ENCODE measurements at regions not wholly inside any gene's neighbourhood (a gene's known extent, or its start where the extent isn't known, plus 50 kb on each side); places are given as distances from the start of the nearest gene placed in this dataset.

- no peaks in the 10 kb centered on the region for H3K4me1 Mint-ChIP-seq
- intact Hi-C loops (cut with micrococcal nuclease), result no loop called here
- no peaks in the 10 kb centered on the region for H3K27me3 ChIP-seq (ENCODE audit: control insufficient read depth in 2 of 2, insufficient read depth in 2 of 2, low read length in 2 of 2)
- no peak for DNase-seq
- 92% methylated on average over 2 of the region's 3 CpGs for WGBS (ENCODE audit: insufficient coverage)
- no peaks in the 10 kb centered on the region for H3K4me1 ChIP-seq (ENCODE audit: control insufficient read depth in 1 of 2, insufficient read depth in 2 of 2, low read length in 2 of 2)
- no peaks in the 10 kb centered on the region for H3K9me3 ChIP-seq (replicated peaks in 1 of 2; ENCODE audit: control insufficient read depth in 1 of 2, insufficient read depth in 1 of 2, low read length in 2 of 2)
- H4K20me1 ChIP-seq (ENCODE audit: insufficient read depth, low read length), result no peaks in the 10 kb centered on the region
- no peak overlapping the region for H3K9ac ChIP-seq (ENCODE audit: insufficient read depth, low read length, poor library complexity, severe bottlenecking)
- no peak overlapping the region for H3K27ac Mint-ChIP-seq
- no peak overlapping the region for H3K27ac ChIP-seq (ENCODE audit: low read depth in 1 of 2, low read length in 2 of 2)
- no peaks in the 10 kb centered on the region for H3K36me3 ChIP-seq (replicated peaks in 1 of 2; ENCODE audit: control insufficient read depth in 1 of 2, insufficient read depth in 2 of 2, low read length in 2 of 2)
- no peak overlapping the region for H3K4me2 ChIP-seq (replicated peaks; ENCODE audit: extremely low read depth, low read length, poor library complexity, severe bottlenecking)
- H3K4me3 Mint-ChIP-seq, result no peak overlapping the region
- no peaks in the 10 kb centered on the region for H3K79me2 ChIP-seq (ENCODE audit: insufficient read depth, low read length)
- H3K4me3 ChIP-seq (replicated peaks in 1 of 3; ENCODE audit: low read depth in 2 of 3, low read length in 3 of 3), result no peak overlapping the region
- no peaks in the 10 kb centered on the region for H3K36me3 Mint-ChIP-seq
- TF ChIP-seq, protein P1, sequence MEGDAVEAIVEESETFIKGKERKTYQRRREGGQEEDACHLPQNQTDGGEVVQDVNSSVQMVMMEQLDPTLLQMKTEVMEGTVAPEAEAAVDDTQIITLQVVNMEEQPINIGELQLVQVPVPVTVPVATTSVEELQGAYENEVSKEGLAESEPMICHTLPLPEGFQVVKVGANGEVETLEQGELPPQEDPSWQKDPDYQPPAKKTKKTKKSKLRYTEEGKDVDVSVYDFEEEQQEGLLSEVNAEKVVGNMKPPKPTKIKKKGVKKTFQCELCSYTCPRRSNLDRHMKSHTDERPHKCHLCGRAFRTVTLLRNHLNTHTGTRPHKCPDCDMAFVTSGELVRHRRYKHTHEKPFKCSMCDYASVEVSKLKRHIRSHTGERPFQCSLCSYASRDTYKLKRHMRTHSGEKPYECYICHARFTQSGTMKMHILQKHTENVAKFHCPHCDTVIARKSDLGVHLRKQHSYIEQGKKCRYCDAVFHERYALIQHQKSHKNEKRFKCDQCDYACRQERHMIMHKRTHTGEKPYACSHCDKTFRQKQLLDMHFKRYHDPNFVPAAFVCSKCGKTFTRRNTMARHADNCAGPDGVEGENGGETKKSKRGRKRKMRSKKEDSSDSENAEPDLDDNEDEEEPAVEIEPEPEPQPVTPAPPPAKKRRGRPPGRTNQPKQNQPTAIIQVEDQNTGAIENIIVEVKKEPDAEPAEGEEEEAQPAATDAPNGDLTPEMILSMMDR (IDR thresholded peaks at IDR 0.05), result no peak
- H3K9me3 Mint-ChIP-seq, result peaks cover 0 to 3% (median 2%) of the 10 kb centered on the region in 7 donors
- H3K27me3 Mint-ChIP-seq (ENCODE audit: low read depth in 3 of 3), result peaks cover 0 to 3% (median 0%) of the 10 kb centered on the region in 3 donors
- H2AFZ ChIP-seq (ENCODE audit: insufficient read depth, low read depth, low read length, poor library complexity, severe bottlenecking), result no peak overlapping the region
Measured at GRCh38 chrX:36721990-36722389, 286.2 kb upstream of the FAM47C start.

- no CpG with 5 or more reads among the region's 2 CpGs for WGBS (ENCODE audit: insufficient coverage)
- DNase-seq, result no peak
- intact Hi-C loops (cut with micrococcal nuclease), result no loop called here
Measured at GRCh38 chrX:36753602-36754001, 254.6 kb upstream of the FAM47C start.

More at GRCh38 chrX:36753602-36754001, 254.6 kb upstream of the FAM47C start:
- no peaks in the 10 kb centered on the region for H3K79me2 ChIP-seq (ENCODE audit: insufficient read depth, low read length)
- no peaks in the 10 kb centered on the region for H3K36me3 ChIP-seq (replicated peaks in 1 of 2; ENCODE audit: control insufficient read depth in 1 of 2, insufficient read depth in 2 of 2, low read length in 2 of 2)
- H2AFZ ChIP-seq (ENCODE audit: insufficient read depth, low read depth, low read length, poor library complexity, severe bottlenecking), result no peak overlapping the region
- no peak overlapping the region for H3K27ac Mint-ChIP-seq
- no peaks in the 10 kb centered on the region for H3K27me3 Mint-ChIP-seq (ENCODE audit: low read depth in 3 of 3)
- no peaks in the 10 kb centered on the region for H4K20me1 ChIP-seq (ENCODE audit: insufficient read depth, low read length)
- TF ChIP-seq, protein P1 (IDR thresholded peaks at IDR 0.05), result no peak
- H3K36me3 Mint-ChIP-seq, result no peaks in the 10 kb centered on the region
- H3K4me2 ChIP-seq (replicated peaks; ENCODE audit: extremely low read depth, low read length, poor library complexity, severe bottlenecking), result no peak overlapping the region
- no peak overlapping the region for H3K27ac ChIP-seq (ENCODE audit: low read depth in 1 of 2, low read length in 2 of 2)
- no peaks in the 10 kb centered on the region for H3K27me3 ChIP-seq (ENCODE audit: control insufficient read depth in 2 of 2, insufficient read depth in 2 of 2, low read length in 2 of 2)
- no peak overlapping the region for H3K9ac ChIP-seq (ENCODE audit: insufficient read depth, low read length, poor library complexity, severe bottlenecking)
- H3K9me3 ChIP-seq (replicated peaks in 1 of 2; ENCODE audit: control insufficient read depth in 1 of 2, insufficient read depth in 1 of 2, low read length in 2 of 2), result no peaks in the 10 kb centered on the region
- H3K9me3 Mint-ChIP-seq, result peaks cover 0 to 2% (median 0%) of the 10 kb centered on the region in 7 donors
- no peaks in the 10 kb centered on the region for H3K4me1 Mint-ChIP-seq
- no peaks in the 10 kb centered on the region for H3K4me1 ChIP-seq (ENCODE audit: control insufficient read depth in 1 of 2, insufficient read depth in 2 of 2, low read length in 2 of 2)
- H3K4me3 ChIP-seq (replicated peaks in 1 of 3; ENCODE audit: low read depth in 2 of 3, low read length in 3 of 3), result no peak overlapping the region
- no peak overlapping the region for H3K4me3 Mint-ChIP-seq

All from CD14-positive monocyte (primary cell).